Liver (tissue), 3 donors: ENCODE measurements at regions not wholly inside any gene's neighbourhood (a gene's known extent, or its start where the extent isn't known, plus 50 kb on each side); places are given as distances from the start of the nearest gene placed in this dataset.

ENCODE experiments used
- CTCF ChIP-seq: fragments of 150-350 bp; IDR thresholded peaks from 2 replicates; pipeline ENCODE4 v1.5.1; 2017; ENCODE audit warnings: improper control_type of control experiment, low read depth, low read length; ENCODE audit not compliant: missing input control
- HNF4G ChIP-seq: IDR thresholded peaks from 2 replicates; pipeline ENCODE4 v1.6.1; 2016; ENCODE audit warnings: antibody characterized with exemption
- RAD21 ChIP-seq, 2 donors: IDR thresholded peaks; 2 replicates each; pipeline ENCODE4 v1.6.1; 2016; ENCODE audit warnings: antibody characterized with exemption in 2 of 2, mild to moderate bottlenecking in 2 of 2
- SP1 ChIP-seq: IDR thresholded peaks from 2 replicates; pipeline ENCODE4 v1.6.1; 2018; ENCODE audit warnings: antibody characterized with exemption, mild to moderate bottlenecking
- donor health status: healthy.
- donor health status: healthy.

- no peak for TF ChIP-seq CTCF
- TF ChIP-seq HNF4G, result no peak
- TF ChIP-seq RAD21 (IDR thresholded peaks at IDR 0.05), result no peak
- TF ChIP-seq SP1, result no peak
These were observed 179.3 kb upstream of the AMOT start for GRCh38 chrX:113019958-113020357.
